IPS-18a (cell line): ENCODE measurements at regions not wholly inside any gene's neighbourhood (a gene's known extent, or its start where the extent isn't known, plus 50 kb on each side); places are given as distances from the start of the nearest gene placed in this dataset.

Source experiments
- H3K27ac ChIP-seq: one replicate; pipeline ENCODE4 v1.5.1; 2013; ENCODE audit warnings: low read length
- H3K27me3 ChIP-seq: one replicate; pipeline ENCODE4 v1.6.1; 2013; ENCODE audit warnings: mild to moderate bottlenecking, low read length; ENCODE audit not compliant: control insufficient read depth, insufficient read depth
- H3K36me3 ChIP-seq: one replicate; pipeline ENCODE4 v1.6.1; 2013; ENCODE audit warnings: low read depth, low read length; ENCODE audit not compliant: control insufficient read depth
- H3K4me1 ChIP-seq: one replicate; pipeline ENCODE4 v1.6.1; 2013; ENCODE audit warnings: low read depth, low read length; ENCODE audit not compliant: control insufficient read depth
- H3K4me3 ChIP-seq: one replicate; pipeline ENCODE4 v1.5.1; 2013; ENCODE audit warnings: low read length
- H3K9ac ChIP-seq: one replicate; pipeline ENCODE4 v1.6.1; 2013; ENCODE audit warnings: mild to moderate bottlenecking, low read length, moderate library complexity
- H3K9me3 ChIP-seq: one replicate; pipeline ENCODE4 v1.6.1; 2013; ENCODE audit warnings: low read depth, low read length; ENCODE audit not compliant: control insufficient read depth

DNA sequence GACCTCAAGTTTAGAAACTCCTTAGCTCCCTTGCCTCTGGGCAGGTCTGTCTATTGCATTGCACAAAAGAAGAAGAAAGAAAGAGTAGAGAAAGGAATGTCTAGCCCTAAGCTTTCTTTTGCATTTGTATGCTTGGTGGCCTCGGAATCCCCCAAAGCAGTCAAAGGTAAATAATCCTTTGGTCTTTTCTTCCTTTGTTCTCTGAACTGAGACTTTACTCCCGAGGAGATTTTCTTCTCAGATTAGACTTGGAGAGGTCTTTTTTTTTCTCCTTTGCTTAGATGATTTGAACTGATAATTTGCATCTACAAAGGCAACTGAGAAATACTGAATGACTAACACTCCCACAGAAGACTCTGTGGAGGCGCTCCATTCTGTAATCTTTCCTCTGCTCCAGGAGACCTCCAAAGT is 93.2 kb downstream of the AKR1D1 start:
- peaks cover 13% of the 10 kb centered on the region for H3K9me3 ChIP-seq
- peaks cover 45% of the 10 kb centered on the region for H3K4me1 ChIP-seq
- no peaks in the 10 kb centered on the region for H3K27me3 ChIP-seq
- H3K4me3 ChIP-seq: peak overlapping the region; percentile 5
- H3K27ac ChIP-seq: peak overlapping the region; percentile 97
- peaks cover 3% of the 10 kb centered on the region for H3K36me3 ChIP-seq
- H3K9ac ChIP-seq: peak overlapping the region; percentile 70

DNA sequence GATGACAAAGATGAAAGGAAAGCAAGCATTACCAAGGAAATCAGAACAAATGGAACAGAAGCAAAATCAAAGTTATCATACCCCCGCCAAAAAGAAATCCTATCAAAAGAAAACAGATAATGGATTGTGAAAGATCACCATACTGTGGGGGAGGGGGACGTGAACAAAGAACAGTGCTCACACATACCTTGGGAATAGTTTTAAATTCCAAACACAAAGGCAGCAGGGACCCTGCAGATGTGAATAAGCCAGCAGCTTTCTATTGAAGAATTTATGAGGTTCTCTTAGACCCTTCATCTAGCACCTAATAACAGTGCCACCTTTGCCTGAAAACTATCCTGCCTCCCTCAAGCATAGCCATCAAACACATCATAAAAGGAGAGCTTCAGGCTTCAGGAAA is 94.0 kb downstream of the AKR1D1 start:
- H3K27me3 ChIP-seq: no peaks in the 10 kb centered on the region
- peaks cover 45% of the 10 kb centered on the region for H3K4me1 ChIP-seq
- H3K9me3 ChIP-seq: peaks cover 10% of the 10 kb centered on the region
- no peaks in the 10 kb centered on the region for H3K36me3 ChIP-seq
- peak overlapping the region; percentile 70 for H3K9ac ChIP-seq
- H3K4me3 ChIP-seq: peak overlapping the region; percentile 42
- H3K27ac ChIP-seq: peak overlapping the region; percentile 97

DNA sequence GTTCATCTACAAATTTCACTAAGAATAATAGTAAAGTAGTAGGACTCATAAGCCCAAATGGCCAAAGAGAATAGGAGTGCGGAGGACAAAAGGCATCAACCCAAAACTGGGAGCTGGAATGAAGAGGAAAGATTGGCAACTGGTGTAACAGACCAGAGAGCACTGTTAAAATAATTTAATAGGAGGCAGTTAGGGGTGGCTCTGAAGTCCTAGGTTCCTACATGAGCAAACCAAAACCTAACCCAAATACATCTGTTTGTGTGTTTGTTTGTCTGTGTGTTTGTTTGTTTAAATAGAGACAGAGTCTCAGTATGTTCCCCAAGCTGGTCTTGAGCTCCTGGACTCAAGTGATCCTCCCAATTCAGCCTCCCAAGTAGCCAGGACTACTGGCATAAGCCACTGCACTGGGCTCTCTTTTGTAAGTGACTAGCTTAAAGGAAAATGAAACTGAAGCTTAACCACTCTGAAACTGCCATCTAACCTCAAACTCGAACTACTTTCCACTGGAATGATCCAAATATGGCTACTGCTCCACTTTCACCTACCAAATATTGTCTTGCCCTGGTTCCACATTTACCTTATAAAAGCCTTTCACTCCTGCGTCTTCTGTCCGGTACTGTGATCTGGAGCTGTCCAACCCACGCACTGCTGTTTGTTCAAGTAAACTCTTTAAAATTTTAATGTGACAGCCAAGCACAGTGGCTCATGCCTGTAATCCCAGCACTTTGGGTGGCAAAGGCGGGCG is 94.9 kb downstream of the AKR1D1 start:
- no peaks in the 10 kb centered on the region for H3K27me3 ChIP-seq
- H3K4me3 ChIP-seq: peak overlapping the region; percentile 42
- peaks cover 7% of the 10 kb centered on the region for H3K9me3 ChIP-seq
- peaks cover 45% of the 10 kb centered on the region for H3K4me1 ChIP-seq
- H3K27ac ChIP-seq: peak overlapping the region; percentile 97
- peak overlapping the region; percentile 70 for H3K9ac ChIP-seq
- H3K36me3 ChIP-seq: no peaks in the 10 kb centered on the region

DNA sequence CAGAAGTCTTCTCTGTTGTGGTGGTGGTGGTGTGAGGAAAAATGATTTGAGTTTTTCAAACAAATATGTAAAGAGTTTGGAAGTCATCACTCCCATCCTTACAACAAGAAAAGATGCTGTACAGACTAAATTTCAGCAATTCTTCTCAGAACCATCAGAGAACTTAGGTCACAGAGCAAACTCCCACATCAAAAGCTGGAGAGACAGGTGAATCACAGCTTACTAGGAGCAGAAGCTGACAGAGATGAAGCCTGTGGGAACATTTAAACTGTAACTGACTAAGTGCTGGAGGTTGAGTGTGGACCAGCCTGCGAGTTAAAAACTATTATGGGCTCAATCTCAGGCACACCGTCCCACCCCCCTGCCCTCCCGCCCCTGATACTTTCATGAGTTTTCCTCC is 97.3 kb downstream of the AKR1D1 start:
- H3K27ac ChIP-seq: no peak overlapping the region
- no peaks in the 10 kb centered on the region for H3K27me3 ChIP-seq
- H3K4me3 ChIP-seq: no peak overlapping the region

GRCh38 chr7:138176060-138176459 is 99.8 kb downstream of the AKR1D1 start:
- H3K4me1 ChIP-seq: peaks cover 3% of the 10 kb centered on the region
- no peak overlapping the region for H3K27ac ChIP-seq
- no peaks in the 10 kb centered on the region for H3K27me3 ChIP-seq
- no peak overlapping the region for H3K9ac ChIP-seq
- H3K36me3 ChIP-seq: no peaks in the 10 kb centered on the region
- peaks cover 7% of the 10 kb centered on the region for H3K9me3 ChIP-seq
- H3K4me3 ChIP-seq: no peak overlapping the region

More for the DNA sequence above, 97.3 kb downstream of the AKR1D1 start:
- no peak overlapping the region for H3K9ac ChIP-seq
- no peaks in the 10 kb centered on the region for H3K36me3 ChIP-seq
- H3K4me1 ChIP-seq: peaks cover 22% of the 10 kb centered on the region
- peaks cover 7% of the 10 kb centered on the region for H3K9me3 ChIP-seq

- no peaks in the 10 kb centered on the region for H3K36me3 ChIP-seq
- H3K9me3 ChIP-seq: peaks cover 10% of the 10 kb centered on the region
- H3K27ac ChIP-seq: no peak overlapping the region
- H3K9ac ChIP-seq: no peak overlapping the region
- peaks cover 8% of the 10 kb centered on the region for H3K4me1 ChIP-seq
- H3K4me3 ChIP-seq: no peak overlapping the region
- H3K27me3 ChIP-seq: no peaks in the 10 kb centered on the region
These were observed 107.9 kb downstream of the AKR1D1 start for GRCh38 chr7:138184191-138184590.

DNA sequence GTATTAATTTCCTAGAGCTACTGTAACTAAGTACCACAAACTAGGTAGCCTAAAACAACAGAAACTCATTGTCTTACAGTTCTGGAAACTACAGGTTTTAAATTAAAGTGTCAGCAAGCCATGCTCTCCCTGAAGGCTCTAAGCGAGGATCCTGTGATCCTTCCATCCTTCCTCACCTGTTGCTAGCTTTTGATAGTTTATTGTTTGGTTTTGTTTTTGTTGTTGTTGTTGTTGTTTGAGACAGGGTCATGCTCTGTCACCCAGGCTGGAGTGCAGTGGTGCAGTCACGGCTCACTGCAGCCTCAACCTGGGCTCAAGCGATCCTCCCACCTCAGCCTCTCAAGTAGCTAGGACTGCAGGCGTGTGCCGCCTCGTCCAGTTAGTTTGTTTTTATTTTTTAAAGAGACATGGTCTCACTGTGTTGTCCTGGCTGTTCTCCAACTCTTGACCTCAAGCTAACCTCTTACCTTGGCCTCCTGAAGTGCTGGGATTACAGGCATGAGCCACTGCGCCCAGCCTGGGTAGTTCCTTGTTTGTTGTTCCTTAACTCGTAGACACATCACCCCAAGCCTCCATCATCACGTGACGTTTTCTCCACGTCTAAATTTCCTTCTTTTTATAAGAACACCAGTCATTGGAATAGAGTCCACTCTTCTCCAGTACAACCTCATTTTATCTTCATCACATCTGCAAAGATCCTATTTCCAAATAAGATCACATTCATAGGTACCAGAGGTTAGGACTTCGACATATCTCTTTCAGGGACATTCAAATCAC is 109.1 kb downstream of the AKR1D1 start:
- H3K36me3 ChIP-seq: no peaks in the 10 kb centered on the region
- no peaks in the 10 kb centered on the region for H3K27me3 ChIP-seq
- peaks cover 12% of the 10 kb centered on the region for H3K9me3 ChIP-seq
- no peak overlapping the region for H3K9ac ChIP-seq
- H3K4me3 ChIP-seq: no peak overlapping the region
- H3K27ac ChIP-seq: no peak overlapping the region
- peaks cover 8% of the 10 kb centered on the region for H3K4me1 ChIP-seq

DNA sequence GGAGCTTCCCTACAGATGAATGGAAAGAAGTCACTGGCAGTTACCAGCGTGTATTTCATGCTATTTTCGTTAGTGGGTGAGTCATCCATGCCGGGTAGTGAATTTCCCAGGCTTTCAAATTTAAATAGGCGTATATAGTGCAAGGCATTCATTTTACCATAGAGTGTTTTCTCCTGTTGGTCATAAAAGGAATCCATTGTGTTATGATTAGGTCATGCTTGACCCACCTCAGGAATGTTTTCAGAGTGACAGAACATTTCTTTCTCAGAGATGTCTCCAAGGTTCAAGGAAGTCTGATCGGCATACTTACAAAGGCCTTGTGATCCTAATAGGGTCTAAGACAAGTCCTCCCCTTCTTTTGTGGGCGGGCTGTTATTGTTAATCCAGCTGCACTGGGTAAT is 110.7 kb downstream of the AKR1D1 start:
- Histone ChIP-seq H3K9ac (no peak overlapping the region), H3K4me3 (no peak overlapping the region), H3K9me3 (peaks cover 12% of the 10 kb centered on the region), H3K27ac (no peak overlapping the region), H3K36me3 (no peaks in the 10 kb centered on the region), H3K27me3 (no peaks in the 10 kb centered on the region), H3K4me1 (peaks cover 6% of the 10 kb centered on the region)

GRCh38 chr7:138188290-138188858 is 112.1 kb downstream of the AKR1D1 start:
- Histone ChIP-seq H3K4me3 (no peak overlapping the region), H3K27ac (no peak overlapping the region), H3K4me1 (peaks cover 3% of the 10 kb centered on the region), H3K27me3 (no peaks in the 10 kb centered on the region), H3K9ac (no peak overlapping the region), H3K9me3 (peaks cover 12% of the 10 kb centered on the region), H3K36me3 (no peaks in the 10 kb centered on the region)

- Histone ChIP-seq H3K9me3 (no peaks in the 10 kb centered on the region), H3K9ac (no peak overlapping the region), H3K27me3 (no peaks in the 10 kb centered on the region), H3K36me3 (no peaks in the 10 kb centered on the region), H3K4me3 (no peak overlapping the region), H3K4me1 (no peaks in the 10 kb centered on the region), H3K27ac (no peak overlapping the region)
These were observed 118.3 kb downstream of the AKR1D1 start for GRCh38 chr7:138194567-138194966.

DNA sequence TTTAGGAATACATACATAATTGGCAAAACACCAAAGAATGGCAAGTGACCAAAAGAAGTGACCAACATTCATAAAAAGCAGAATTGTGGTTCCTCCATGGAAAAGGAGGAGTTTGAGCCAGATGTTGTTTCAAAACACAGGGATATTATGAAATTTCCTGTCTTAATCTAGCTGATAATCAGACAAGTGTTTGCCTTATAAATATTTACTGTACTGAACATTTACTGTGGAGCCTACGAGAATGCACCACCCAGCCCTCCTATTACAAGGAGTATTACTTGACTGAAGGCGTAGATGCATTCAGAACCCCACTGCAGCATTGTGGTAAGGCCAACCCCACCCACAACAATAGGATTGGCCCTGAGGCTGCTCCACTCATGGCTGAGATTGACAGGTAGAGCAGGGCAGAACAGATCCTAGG is 118.9 kb downstream of the AKR1D1 start:
- Histone ChIP-seq H3K9me3 (no peaks in the 10 kb centered on the region), H3K27ac (no peak overlapping the region), H3K4me1 (no peaks in the 10 kb centered on the region), H3K9ac (no peak overlapping the region), H3K36me3 (no peaks in the 10 kb centered on the region), H3K4me3 (no peak overlapping the region), H3K27me3 (no peaks in the 10 kb centered on the region)
